ENCODE measurements at regions not wholly inside any gene's neighbourhood (a gene's known extent, or its start where the extent isn't known, plus 50 kb on each side); places are given as distances from the start of the nearest gene placed in this dataset.

- Histone ChIP-seq H3K4me3 (replicated peaks; ENCODE audit: insufficient read depth, low read length) (no peak overlapping the region), H3K27me3 (ENCODE audit: insufficient read depth, poor library complexity, severe bottlenecking) (no peaks in the 10 kb centered on the region), H3K27ac (replicated peaks) (no peak overlapping the region)
- TF ChIP-seq, protein P1, sequence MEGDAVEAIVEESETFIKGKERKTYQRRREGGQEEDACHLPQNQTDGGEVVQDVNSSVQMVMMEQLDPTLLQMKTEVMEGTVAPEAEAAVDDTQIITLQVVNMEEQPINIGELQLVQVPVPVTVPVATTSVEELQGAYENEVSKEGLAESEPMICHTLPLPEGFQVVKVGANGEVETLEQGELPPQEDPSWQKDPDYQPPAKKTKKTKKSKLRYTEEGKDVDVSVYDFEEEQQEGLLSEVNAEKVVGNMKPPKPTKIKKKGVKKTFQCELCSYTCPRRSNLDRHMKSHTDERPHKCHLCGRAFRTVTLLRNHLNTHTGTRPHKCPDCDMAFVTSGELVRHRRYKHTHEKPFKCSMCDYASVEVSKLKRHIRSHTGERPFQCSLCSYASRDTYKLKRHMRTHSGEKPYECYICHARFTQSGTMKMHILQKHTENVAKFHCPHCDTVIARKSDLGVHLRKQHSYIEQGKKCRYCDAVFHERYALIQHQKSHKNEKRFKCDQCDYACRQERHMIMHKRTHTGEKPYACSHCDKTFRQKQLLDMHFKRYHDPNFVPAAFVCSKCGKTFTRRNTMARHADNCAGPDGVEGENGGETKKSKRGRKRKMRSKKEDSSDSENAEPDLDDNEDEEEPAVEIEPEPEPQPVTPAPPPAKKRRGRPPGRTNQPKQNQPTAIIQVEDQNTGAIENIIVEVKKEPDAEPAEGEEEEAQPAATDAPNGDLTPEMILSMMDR (IDR thresholded peaks at IDR 0.05; ENCODE audit: insufficient read depth, low read length), result no peak
- TF ChIP-seq POLR2AphosphoS5 (IDR thresholded peaks at IDR 0.05; ENCODE audit: low read depth) (no peak), SPI1 (IDR thresholded peaks at IDR 0.05; ENCODE audit: borderline replicate concordance, low read depth) (no peak)
- DNase-seq (ENCODE audit: low read depth in 1 of 2, low spot score in 1 of 2), result no peak
Observed at GRCh38 chr16:63171545-63171944, 1135.3 kb upstream of the CDH8 start.

GRCh38 chr16:63169100-63169499 lies 1132.9 kb upstream of the CDH8 start:
- DNase-seq (ENCODE audit: low read depth in 1 of 2, low spot score in 1 of 2), result no peak
- no peak for TF ChIP-seq POLR2AphosphoS5 (IDR thresholded peaks at IDR 0.05; ENCODE audit: low read depth)
- TF ChIP-seq, protein P2, sequence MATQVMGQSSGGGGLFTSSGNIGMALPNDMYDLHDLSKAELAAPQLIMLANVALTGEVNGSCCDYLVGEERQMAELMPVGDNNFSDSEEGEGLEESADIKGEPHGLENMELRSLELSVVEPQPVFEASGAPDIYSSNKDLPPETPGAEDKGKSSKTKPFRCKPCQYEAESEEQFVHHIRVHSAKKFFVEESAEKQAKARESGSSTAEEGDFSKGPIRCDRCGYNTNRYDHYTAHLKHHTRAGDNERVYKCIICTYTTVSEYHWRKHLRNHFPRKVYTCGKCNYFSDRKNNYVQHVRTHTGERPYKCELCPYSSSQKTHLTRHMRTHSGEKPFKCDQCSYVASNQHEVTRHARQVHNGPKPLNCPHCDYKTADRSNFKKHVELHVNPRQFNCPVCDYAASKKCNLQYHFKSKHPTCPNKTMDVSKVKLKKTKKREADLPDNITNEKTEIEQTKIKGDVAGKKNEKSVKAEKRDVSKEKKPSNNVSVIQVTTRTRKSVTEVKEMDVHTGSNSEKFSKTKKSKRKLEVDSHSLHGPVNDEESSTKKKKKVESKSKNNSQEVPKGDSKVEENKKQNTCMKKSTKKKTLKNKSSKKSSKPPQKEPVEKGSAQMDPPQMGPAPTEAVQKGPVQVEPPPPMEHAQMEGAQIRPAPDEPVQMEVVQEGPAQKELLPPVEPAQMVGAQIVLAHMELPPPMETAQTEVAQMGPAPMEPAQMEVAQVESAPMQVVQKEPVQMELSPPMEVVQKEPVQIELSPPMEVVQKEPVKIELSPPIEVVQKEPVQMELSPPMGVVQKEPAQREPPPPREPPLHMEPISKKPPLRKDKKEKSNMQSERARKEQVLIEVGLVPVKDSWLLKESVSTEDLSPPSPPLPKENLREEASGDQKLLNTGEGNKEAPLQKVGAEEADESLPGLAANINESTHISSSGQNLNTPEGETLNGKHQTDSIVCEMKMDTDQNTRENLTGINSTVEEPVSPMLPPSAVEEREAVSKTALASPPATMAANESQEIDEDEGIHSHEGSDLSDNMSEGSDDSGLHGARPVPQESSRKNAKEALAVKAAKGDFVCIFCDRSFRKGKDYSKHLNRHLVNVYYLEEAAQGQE (IDR thresholded peaks at IDR 0.05; ENCODE audit: insufficient replicate concordance, low read depth), result no peak
- TF ChIP-seq, protein P1 (IDR thresholded peaks at IDR 0.05; ENCODE audit: insufficient read depth, low read length), result no peak
- TF ChIP-seq GABPA (IDR thresholded peaks at IDR 0.05; ENCODE audit: low read depth), result no peak
- no peak for TF ChIP-seq SPI1 (IDR thresholded peaks at IDR 0.05; ENCODE audit: borderline replicate concordance, low read depth)
- no peaks in the 10 kb centered on the region for H3K27me3 ChIP-seq (ENCODE audit: insufficient read depth, poor library complexity, severe bottlenecking)
- H3K4me3 ChIP-seq (replicated peaks; ENCODE audit: insufficient read depth, low read length), result no peak overlapping the region
- H3K27ac ChIP-seq (replicated peaks), result no peak overlapping the region

DNA sequence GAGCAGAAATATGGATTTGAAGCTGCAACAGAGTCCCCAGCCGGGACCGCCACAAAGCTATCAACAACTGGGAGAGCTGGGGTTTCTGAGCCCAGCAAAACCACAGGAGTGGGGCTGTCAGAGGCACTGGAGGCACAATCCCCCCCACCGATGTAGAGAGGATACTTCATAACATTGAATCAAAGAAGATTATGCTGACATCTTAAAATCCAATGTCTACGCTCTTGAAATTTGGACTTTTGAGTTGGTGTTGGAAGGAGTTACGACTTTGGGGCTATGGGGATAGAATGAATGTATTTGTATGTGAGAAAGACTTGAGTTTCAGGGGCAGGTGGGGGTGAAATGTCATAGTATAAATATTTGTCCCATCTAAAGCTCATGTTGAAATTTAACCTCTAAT lies 1121.6 kb upstream of the CDH8 start:
- no peak for TF ChIP-seq SPI1 (IDR thresholded peaks at IDR 0.05; ENCODE audit: borderline replicate concordance, low read depth)
- no peak for TF ChIP-seq GABPA (IDR thresholded peaks at IDR 0.05; ENCODE audit: low read depth)
- TF ChIP-seq POLR2AphosphoS5 (IDR thresholded peaks at IDR 0.05; ENCODE audit: low read depth), result no peak
- TF ChIP-seq, protein P1 (IDR thresholded peaks at IDR 0.05; ENCODE audit: insufficient read depth, low read length), result no peak
- TF ChIP-seq, protein P2 (IDR thresholded peaks at IDR 0.05; ENCODE audit: insufficient replicate concordance, low read depth), result no peak
- no peak overlapping the region for H3K4me3 ChIP-seq (replicated peaks; ENCODE audit: insufficient read depth, low read length)
- DNase-seq (ENCODE audit: low read depth in 1 of 2, low spot score in 1 of 2), result no peak
- H3K27me3 ChIP-seq (ENCODE audit: insufficient read depth, poor library complexity, severe bottlenecking), result no peaks in the 10 kb centered on the region
- H3K27ac ChIP-seq (replicated peaks), result no peak overlapping the region

GRCh38 chr16:63146251-63146650 lies 1110.0 kb upstream of the CDH8 start:
- Histone ChIP-seq H3K27ac (replicated peaks) (no peak overlapping the region), H3K27me3 (ENCODE audit: insufficient read depth, poor library complexity, severe bottlenecking) (no peaks in the 10 kb centered on the region), H3K4me3 (replicated peaks; ENCODE audit: insufficient read depth, low read length) (no peak overlapping the region)
- TF ChIP-seq SPI1 (IDR thresholded peaks at IDR 0.05; ENCODE audit: borderline replicate concordance, low read depth) (no peak), POLR2AphosphoS5 (IDR thresholded peaks at IDR 0.05; ENCODE audit: low read depth) (no peak), GABPA (IDR thresholded peaks at IDR 0.05; ENCODE audit: low read depth) (no peak)
- TF ChIP-seq, protein P2 (IDR thresholded peaks at IDR 0.05; ENCODE audit: insufficient replicate concordance, low read depth), result no peak
- TF ChIP-seq, protein P1 (IDR thresholded peaks at IDR 0.05; ENCODE audit: insufficient read depth, low read length), result no peak
- DNase-seq (ENCODE audit: low read depth in 1 of 2, low spot score in 1 of 2), result no peak

All from HL-60 (cell line).